DND-41 (cell line): ENCODE measurements at regions not wholly inside any gene's neighbourhood (a gene's known extent, or its start where the extent isn't known, plus 50 kb on each side); places are given as distances from the start of the nearest gene placed in this dataset.

ENCODE experiments used
- EZH2 ChIP-seq: IDR thresholded peaks from 3 replicates; pipeline ENCODE4 v1.6.1; 2012; ENCODE audit warnings: borderline replicate concordance, low read depth, mild to moderate bottlenecking, moderate library complexity, low read length, inconsistent platforms; ENCODE audit not compliant: severe bottlenecking
- TF ChIP-seq, protein P1 (sequence below): IDR thresholded peaks from 2 replicates; pipeline ENCODE4 v1.5.1; 2012; ENCODE audit warnings: borderline replicate concordance, low read length, moderate library complexity, mild to moderate bottlenecking; ENCODE audit not compliant: poor library complexity, severe bottlenecking; ENCODE audit errors: extremely low read depth

DNA sequence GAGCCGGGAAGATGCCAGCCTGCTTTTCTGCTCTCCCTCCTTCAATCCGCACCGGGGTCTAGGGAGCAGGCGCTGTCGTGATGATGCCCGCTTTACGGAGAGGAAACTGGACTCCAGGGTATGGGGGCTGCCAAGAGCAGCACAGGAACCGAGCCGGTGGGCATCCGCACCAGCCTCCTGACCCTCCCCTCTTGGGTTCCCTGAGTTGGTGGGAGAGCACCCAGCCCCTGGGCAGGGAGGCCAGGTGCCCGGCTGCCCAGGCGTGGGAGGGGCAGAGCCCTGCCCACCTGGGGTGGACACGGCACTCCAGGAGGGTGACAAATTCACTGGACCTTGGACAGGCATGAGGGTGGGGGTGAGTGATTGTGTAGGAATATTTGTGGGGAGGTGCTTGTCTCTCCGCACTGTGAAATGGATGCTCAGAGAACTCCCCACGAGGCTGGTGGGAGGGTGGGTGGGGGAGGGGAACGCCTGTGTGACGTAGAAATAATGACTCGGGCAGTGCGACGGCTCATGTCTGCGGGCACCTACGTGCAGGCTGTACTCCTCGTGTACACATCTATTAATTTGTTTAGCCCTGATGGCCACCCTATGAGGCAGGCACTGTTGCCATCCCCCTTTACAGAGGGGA is 173.4 kb downstream of the BMP7 start:
- TF ChIP-seq, protein P1, sequence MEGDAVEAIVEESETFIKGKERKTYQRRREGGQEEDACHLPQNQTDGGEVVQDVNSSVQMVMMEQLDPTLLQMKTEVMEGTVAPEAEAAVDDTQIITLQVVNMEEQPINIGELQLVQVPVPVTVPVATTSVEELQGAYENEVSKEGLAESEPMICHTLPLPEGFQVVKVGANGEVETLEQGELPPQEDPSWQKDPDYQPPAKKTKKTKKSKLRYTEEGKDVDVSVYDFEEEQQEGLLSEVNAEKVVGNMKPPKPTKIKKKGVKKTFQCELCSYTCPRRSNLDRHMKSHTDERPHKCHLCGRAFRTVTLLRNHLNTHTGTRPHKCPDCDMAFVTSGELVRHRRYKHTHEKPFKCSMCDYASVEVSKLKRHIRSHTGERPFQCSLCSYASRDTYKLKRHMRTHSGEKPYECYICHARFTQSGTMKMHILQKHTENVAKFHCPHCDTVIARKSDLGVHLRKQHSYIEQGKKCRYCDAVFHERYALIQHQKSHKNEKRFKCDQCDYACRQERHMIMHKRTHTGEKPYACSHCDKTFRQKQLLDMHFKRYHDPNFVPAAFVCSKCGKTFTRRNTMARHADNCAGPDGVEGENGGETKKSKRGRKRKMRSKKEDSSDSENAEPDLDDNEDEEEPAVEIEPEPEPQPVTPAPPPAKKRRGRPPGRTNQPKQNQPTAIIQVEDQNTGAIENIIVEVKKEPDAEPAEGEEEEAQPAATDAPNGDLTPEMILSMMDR, result no peak
- no peak for TF ChIP-seq EZH2
